Tibial nerve (tissue), 4 donors: ENCODE measurements at regions not wholly inside any gene's neighbourhood (a gene's known extent, or its start where the extent isn't known, plus 50 kb on each side); places are given as distances from the start of the nearest gene placed in this dataset.

Source experiments
- DNase-seq, 2 donors: peaks; one replicate each; pipeline ENCODE4 v3.0.0-alpha.2; 2019; ENCODE audit warnings: low spot score in 2 of 2
- H3K27ac ChIP-seq, 4 donors: fragments of 200-600 bp; sonication (generic) in 3 of 4; one replicate each; pipeline ENCODE4 v1.5.1; 2017 to 2019; ENCODE audit warnings: mild to moderate bottlenecking in 1 of 4
- H3K27me3 ChIP-seq, 2 donors: fragments of 200-600 bp; sonication (generic) in 1 of 2; one replicate each; pipeline versions ENCODE4 v1.5.1 to v1.6.0; 2017 to 2019
- H3K36me3 ChIP-seq, 3 donors: fragments of 200-600 bp; sonication (generic); one replicate each; pipeline ENCODE4 v1.5.1; 2018 to 2019
- H3K4me1 ChIP-seq, 4 donors: fragments of 200-600 bp; sonication (generic) in 3 of 4; one replicate each; pipeline ENCODE4 v1.5.1; 2017 to 2019
- H3K4me3 ChIP-seq, 4 donors: fragments of 200-600 bp; sonication (generic) in 3 of 4; one replicate each; pipeline ENCODE4 v1.5.1; 2017 to 2019; ENCODE audit warnings: mild to moderate bottlenecking in 1 of 4, moderate library complexity in 1 of 4
- H3K9me3 ChIP-seq, 4 donors: fragments of 200-600 bp; sonication (generic) in 3 of 4; one replicate each; pipeline ENCODE4 v1.5.1; 2017 to 2019
- CTCF ChIP-seq, 5 experiments: fragments of 200-600 bp in 3 of 5; fragments of 450-650 bp in 2 of 5; sonication (generic) in 3 of 5; IDR thresholded peaks; one replicate each; pipeline ENCODE4 v1.5.1; 2016 to 2019; ENCODE audit warnings: antibody characterized with exemption in 5 of 5, mild to moderate bottlenecking in 3 of 5, moderate library complexity in 2 of 5
- EP300 ChIP-seq, 2 donors: sonication (generic); formaldehyde crosslinking; IDR thresholded peaks; one replicate each; pipeline ENCODE4 v1.6.1; 2017; ENCODE audit warnings: antibody characterized with exemption in 2 of 2, mild to moderate bottlenecking in 1 of 2
- POLR2A ChIP-seq, 2 donors: fragments of 450-650 bp; IDR thresholded peaks; one replicate each; pipeline ENCODE4 v1.6.1; 2017; ENCODE audit warnings: antibody characterized with exemption in 2 of 2, mild to moderate bottlenecking in 2 of 2, moderate library complexity in 2 of 2
- WGBS, 2 donors: methylation state at CpG; one replicate each; pipeline ENCODE4 v1.1.5; 2018; 5-methylcytosine and 5-hydroxymethylcytosine counted together

GRCh38 chr20:51221791-51222408, 199.0 kb upstream of the KCNG1 start:
- Histone ChIP-seq H3K4me3 (no peak overlapping the region), H3K36me3 (no peaks in the 10 kb centered on the region), H3K27ac (no peak overlapping the region), H3K27me3 (peaks cover 0 to 27% of the 10 kb centered on the region in 2 donors), H3K9me3 (peaks cover 0 to 12% (median 0%) of the 10 kb centered on the region in 4 donors), H3K4me1 (peaks cover 0 to 5% (median 0%) of the 10 kb centered on the region in 4 donors)
- DNase-seq = no peak
- 23 to 36% methylated on average over 15 of the region's 15 CpGs for WGBS, 2 donors
- TF ChIP-seq POLR2A (IDR thresholded peaks at IDR 0.05) (no peak), EP300 (IDR thresholded peaks at IDR 0.05) (no peak), CTCF (IDR thresholded peaks at IDR 0.05) (no peak)

- peaks cover 0 to 13% (median 0%) of the 10 kb centered on the region in 4 donors for H3K9me3 ChIP-seq
- no peak overlapping the region for H3K4me3 ChIP-seq
These were observed 198.2 kb upstream of the KCNG1 start for GRCh38 chr20:51221103-51221502.

DNA sequence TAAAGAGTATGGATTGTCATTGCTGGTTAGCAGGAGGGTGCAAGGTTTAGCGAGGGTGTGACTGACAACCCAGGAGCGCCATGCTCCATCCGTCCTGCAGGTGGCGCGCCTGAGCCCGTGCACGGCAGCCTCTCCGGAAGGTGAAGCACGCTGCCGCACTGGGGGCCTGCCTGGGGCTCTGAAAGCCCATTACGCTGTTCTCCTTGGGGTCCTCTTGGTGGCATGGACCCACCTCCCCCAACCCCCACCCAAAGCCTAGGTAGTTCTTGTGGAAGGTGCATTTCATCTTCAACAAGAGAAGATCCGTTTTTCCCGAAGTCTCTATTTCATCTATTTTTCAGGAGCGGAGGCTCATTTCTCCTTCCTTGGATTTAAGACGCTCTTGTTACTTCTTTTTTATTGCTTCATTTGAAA, 197.4 kb upstream of the KCNG1 start:
- Histone ChIP-seq H3K36me3 (no peaks in the 10 kb centered on the region), H3K27ac (no peak overlapping the region), H3K9me3 (peaks cover 0 to 13% (median 0%) of the 10 kb centered on the region in 4 donors), H3K4me3 (no peak overlapping the region), H3K4me1 (peaks cover 0 to 10% (median 0%) of the 10 kb centered on the region in 4 donors), H3K27me3 (peaks cover 0 to 27% of the 10 kb centered on the region in 2 donors)
- 26 to 67% methylated on average over 5 to 15 of the region's 15 CpGs for WGBS, 2 donors
- peak; percentile 63 to 80 (median 76) for TF ChIP-seq CTCF (IDR thresholded peaks at IDR 0.05)
- no peak for TF ChIP-seq POLR2A (IDR thresholded peaks at IDR 0.05)
- no peak for TF ChIP-seq EP300 (IDR thresholded peaks at IDR 0.05)
- DNase-seq = peak in 1 of 2 donors; percentile 10

More at GRCh38 chr20:51221103-51221502, 198.2 kb upstream of the KCNG1 start:
- TF ChIP-seq EP300 (IDR thresholded peaks at IDR 0.05) = no peak
- no peak for TF ChIP-seq POLR2A (IDR thresholded peaks at IDR 0.05)
- no peak for TF ChIP-seq CTCF (IDR thresholded peaks at IDR 0.05)
- peaks cover 0 to 27% of the 10 kb centered on the region in 2 donors for H3K27me3 ChIP-seq
- WGBS, 2 donors = 95 to 97% methylated on average over 4 of the region's 4 CpGs
- H3K4me1 ChIP-seq = peaks cover 0 to 5% (median 0%) of the 10 kb centered on the region in 4 donors
- no peaks in the 10 kb centered on the region for H3K36me3 ChIP-seq
- DNase-seq = no peak
- no peak overlapping the region for H3K27ac ChIP-seq

- Histone ChIP-seq H3K4me3 (no peak overlapping the region), H3K9me3 (peaks cover 0 to 11% (median 0%) of the 10 kb centered on the region in 4 donors), H3K27ac (no peak overlapping the region), H3K4me1 (peaks cover 0 to 11% (median 0%) of the 10 kb centered on the region in 4 donors), H3K36me3 (no peaks in the 10 kb centered on the region), H3K27me3 (peaks cover 0 to 27% of the 10 kb centered on the region in 2 donors)
- no peak for DNase-seq
- WGBS, 2 donors = 91 to 100% methylated on average over 1 of the region's 1 CpG
- TF ChIP-seq CTCF (IDR thresholded peaks at IDR 0.05) = no peak
- TF ChIP-seq EP300 (IDR thresholded peaks at IDR 0.05) = no peak
- TF ChIP-seq POLR2A (IDR thresholded peaks at IDR 0.05) = no peak
These were observed 196.6 kb upstream of the KCNG1 start for GRCh38 chr20:51219544-51219943.

- Histone ChIP-seq H3K27me3 (peaks cover 0 to 23% of the 10 kb centered on the region in 2 donors), H3K27ac (no peak overlapping the region), H3K36me3 (no peaks in the 10 kb centered on the region), H3K4me3 (no peak overlapping the region), H3K4me1 (peaks cover 0 to 11% (median 0%) of the 10 kb centered on the region in 4 donors), H3K9me3 (peaks cover 0 to 10% (median 0%) of the 10 kb centered on the region in 4 donors)
- WGBS, 2 donors = 87 to 91% methylated on average over 1 of the region's 1 CpG
- TF ChIP-seq POLR2A (IDR thresholded peaks at IDR 0.05) = no peak
- no peak for TF ChIP-seq EP300 (IDR thresholded peaks at IDR 0.05)
- TF ChIP-seq CTCF (IDR thresholded peaks at IDR 0.05) = no peak
- no peak for DNase-seq
These were observed 195.7 kb upstream of the KCNG1 start for GRCh38 chr20:51218603-51219002.
